ENCODE measurements at regions not wholly inside any gene's neighbourhood (a gene's known extent, or its start where the extent isn't known, plus 50 kb on each side); places are given as distances from the start of the nearest gene placed in this dataset.

DNA sequence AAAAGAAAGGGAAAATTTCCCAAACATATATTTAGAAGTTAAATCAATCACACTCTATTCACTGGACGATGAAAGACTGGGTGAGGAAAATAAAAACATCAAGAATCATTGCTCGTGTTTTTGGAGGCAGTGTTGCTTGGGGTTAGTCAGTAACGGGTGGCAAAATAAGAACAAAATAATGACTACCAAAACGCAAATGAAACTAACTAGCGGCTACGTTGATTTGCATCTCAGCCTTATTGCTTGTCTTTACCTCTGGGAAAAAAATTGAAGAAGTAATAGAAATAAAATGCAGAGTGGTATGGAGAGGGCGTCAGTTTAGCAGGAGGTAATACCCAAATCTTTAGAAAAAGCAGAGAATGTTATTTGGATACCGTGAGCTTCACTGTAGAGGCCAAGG, 86.4 kb upstream of the SORBS2 start:
- peaks cover 0 to 4% (median 0%) of the 10 kb centered on the region in 5 donors for H3K4me1 ChIP-seq (ENCODE audit: control insufficient read depth in 5 of 5, insufficient read depth in 5 of 5, low read length in 5 of 5)
- no peaks in the 10 kb centered on the region for H3K27me3 ChIP-seq (ENCODE audit: control insufficient read depth in 3 of 3, insufficient read depth in 3 of 3, low read length in 2 of 3)
- DNase-seq (no peak), ATAC-seq (ENCODE audit: insufficient read depth, low FRiP score) (no peak)
- no peaks in the 10 kb centered on the region for H3K36me3 ChIP-seq (ENCODE audit: control insufficient read depth in 4 of 4, insufficient read depth in 4 of 4, low read length in 4 of 4)
- H3K27ac ChIP-seq (ENCODE audit: low read depth in 1 of 2, low read length in 1 of 2) = no peak overlapping the region
- TF ChIP-seq CTCF (IDR thresholded peaks at IDR 0.05; ENCODE audit: control extremely low read depth, extremely low read depth) = no peak
- no peak overlapping the region for H3K9ac ChIP-seq (ENCODE audit: insufficient read depth in 1 of 2, low read length in 2 of 2)
- 76 to 94% methylated on average over 8 of the region's 8 CpGs for WGBS, 2 donors
- H3K4me3 ChIP-seq = no peak overlapping the region
- H3K9me3 ChIP-seq (ENCODE audit: control insufficient read depth in 4 of 4, insufficient read depth in 3 of 4, low read length in 3 of 4) = no peaks in the 10 kb centered on the region

DNA sequence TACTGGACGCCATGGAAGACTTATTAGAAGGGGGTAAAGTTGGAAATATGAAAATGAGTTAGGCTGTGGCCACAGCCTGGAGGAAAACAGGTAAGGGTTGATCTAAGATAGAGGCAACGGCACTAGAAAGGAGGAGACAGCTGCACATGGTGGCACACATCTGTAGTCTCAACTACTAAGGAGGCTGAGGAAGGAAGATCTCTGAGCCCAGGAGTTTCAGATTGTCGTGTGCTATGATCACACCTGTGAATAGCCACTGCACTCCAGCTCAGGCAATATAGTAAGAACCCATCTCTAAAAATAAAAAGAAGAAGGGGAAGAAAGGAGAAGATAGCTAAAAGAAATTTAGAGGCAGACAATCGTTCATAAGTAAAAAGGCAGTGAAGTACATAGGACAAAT, 87.8 kb upstream of the SORBS2 start:
- WGBS, 2 donors = 88 to 92% methylated on average over 4 of the region's 4 CpGs
- ATAC-seq (ENCODE audit: insufficient read depth, low FRiP score) (no peak), DNase-seq (no peak)

DNA sequence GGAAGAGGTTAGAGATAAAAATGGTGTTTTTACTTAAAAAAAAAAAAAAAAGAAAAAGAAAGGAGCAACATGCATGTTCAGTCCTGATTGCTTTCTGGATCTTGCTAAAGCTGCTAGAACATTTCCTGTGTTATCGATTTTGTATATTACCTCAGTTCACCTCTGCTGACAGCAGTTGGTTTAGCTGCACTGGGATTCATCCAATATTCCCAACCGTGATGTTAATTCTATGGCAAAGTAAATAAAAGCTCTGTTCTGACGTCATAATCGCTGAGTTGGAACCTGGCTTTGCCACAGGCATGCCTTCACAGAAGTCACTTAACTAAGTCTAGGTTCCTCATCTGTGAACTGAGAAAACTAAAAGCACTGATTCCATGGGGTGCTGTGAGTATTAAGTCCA, 90.7 kb upstream of the SORBS2 start:
- ATAC-seq (ENCODE audit: insufficient read depth, low FRiP score) (no peak), DNase-seq (no peak)
- Histone ChIP-seq H3K4me3 (no peak overlapping the region), H3K9me3 (ENCODE audit: control insufficient read depth in 4 of 4, insufficient read depth in 3 of 4, low read length in 3 of 4) (no peaks in the 10 kb centered on the region), H3K4me1 (ENCODE audit: control insufficient read depth in 5 of 5, insufficient read depth in 5 of 5, low read length in 5 of 5) (peaks cover 0 to 3% (median 0%) of the 10 kb centered on the region in 5 donors), H3K36me3 (ENCODE audit: control insufficient read depth in 4 of 4, insufficient read depth in 4 of 4, low read length in 4 of 4) (no peaks in the 10 kb centered on the region), H3K27me3 (ENCODE audit: control insufficient read depth in 3 of 3, insufficient read depth in 3 of 3, low read length in 2 of 3) (no peaks in the 10 kb centered on the region), H3K27ac (ENCODE audit: low read depth in 1 of 2, low read length in 1 of 2) (no peak overlapping the region), H3K9ac (ENCODE audit: insufficient read depth in 1 of 2, low read length in 2 of 2) (no peak overlapping the region)
- WGBS, 2 donors = 80 to 84% methylated on average over 4 of the region's 4 CpGs
- no peak for TF ChIP-seq CTCF (IDR thresholded peaks at IDR 0.05; ENCODE audit: control extremely low read depth, extremely low read depth)

More for the DNA sequence above, 87.8 kb upstream of the SORBS2 start:
- H3K27me3 ChIP-seq (ENCODE audit: control insufficient read depth in 3 of 3, insufficient read depth in 3 of 3, low read length in 2 of 3) = no peaks in the 10 kb centered on the region
- H3K36me3 ChIP-seq (ENCODE audit: control insufficient read depth in 4 of 4, insufficient read depth in 4 of 4, low read length in 4 of 4) = no peaks in the 10 kb centered on the region
- H3K27ac ChIP-seq (ENCODE audit: low read depth in 1 of 2, low read length in 1 of 2) = no peak overlapping the region
- H3K4me3 ChIP-seq = no peak overlapping the region
- peaks cover 0 to 3% (median 0%) of the 10 kb centered on the region in 5 donors for H3K4me1 ChIP-seq (ENCODE audit: control insufficient read depth in 5 of 5, insufficient read depth in 5 of 5, low read length in 5 of 5)
- H3K9me3 ChIP-seq (ENCODE audit: control insufficient read depth in 4 of 4, insufficient read depth in 3 of 4, low read length in 3 of 4) = no peaks in the 10 kb centered on the region
- no peak for TF ChIP-seq CTCF (IDR thresholded peaks at IDR 0.05; ENCODE audit: control extremely low read depth, extremely low read depth)
- H3K9ac ChIP-seq (ENCODE audit: insufficient read depth in 1 of 2, low read length in 2 of 2) = no peak overlapping the region

- H3K9me3 ChIP-seq (ENCODE audit: control insufficient read depth in 4 of 4, insufficient read depth in 3 of 4, low read length in 3 of 4) = no peaks in the 10 kb centered on the region
- no peak overlapping the region for H3K9ac ChIP-seq (ENCODE audit: insufficient read depth in 1 of 2, low read length in 2 of 2)
- H3K27ac ChIP-seq (ENCODE audit: low read depth in 1 of 2, low read length in 1 of 2) = no peak overlapping the region
- ATAC-seq (ENCODE audit: insufficient read depth, low FRiP score) = no peak
- H3K27me3 ChIP-seq (ENCODE audit: control insufficient read depth in 3 of 3, insufficient read depth in 3 of 3, low read length in 2 of 3) = no peaks in the 10 kb centered on the region
- no peak for TF ChIP-seq CTCF (IDR thresholded peaks at IDR 0.05; ENCODE audit: control extremely low read depth, extremely low read depth)
- WGBS, 2 donors = 94% methylated on average over 1 of the region's 1 CpG
- no peak overlapping the region for H3K4me3 ChIP-seq
- no peaks in the 10 kb centered on the region for H3K36me3 ChIP-seq (ENCODE audit: control insufficient read depth in 4 of 4, insufficient read depth in 4 of 4, low read length in 4 of 4)
- peaks cover 0 to 3% (median 0%) of the 10 kb centered on the region in 5 donors for H3K4me1 ChIP-seq (ENCODE audit: control insufficient read depth in 5 of 5, insufficient read depth in 5 of 5, low read length in 5 of 5)
- DNase-seq = no peak
Measured at GRCh38 chr4:185903205-185903604, 91.2 kb upstream of the SORBS2 start.
